Chondrocyte (in vitro differentiated cells): ENCODE measurements at regions not wholly inside any gene's neighbourhood (a gene's known extent, or its start where the extent isn't known, plus 50 kb on each side); places are given as distances from the start of the nearest gene placed in this dataset.

Source experiments
- DNase-seq: peaks from one replicate; pipeline ENCODE4 v3.0.0; 2021; ENCODE audit warnings: mixed read lengths, low spot score
- H3K27ac Mint-ChIP-seq: one replicate; pipeline ENCODE4 v1.8.0; 2021; ENCODE audit warnings: mild to moderate bottlenecking, moderate library complexity, mixed read lengths; ENCODE audit not compliant: unreplicated experiment
- H3K27me3 Mint-ChIP-seq: 2 replicates; pipeline ENCODE4 v1.8.0; 2021; ENCODE audit warnings: low read depth, mixed read lengths
- H3K36me3 Mint-ChIP-seq: 2 replicates; pipeline ENCODE4 v1.8.0; 2021; ENCODE audit warnings: low read depth, mixed read lengths
- H3K4me1 Mint-ChIP-seq: 2 replicates; pipeline ENCODE4 v1.8.0; 2021; ENCODE audit warnings: low read depth, mild to moderate bottlenecking, mixed read lengths
- H3K4me3 Mint-ChIP-seq: one replicate; pipeline ENCODE4 v1.8.0; 2021; ENCODE audit warnings: mild to moderate bottlenecking, moderate library complexity, mixed read lengths; ENCODE audit not compliant: unreplicated experiment
- H3K9me3 Mint-ChIP-seq: 2 replicates; pipeline ENCODE4 v1.8.0; 2021; ENCODE audit warnings: low read depth, mixed read lengths
- TF ChIP-seq, protein P1 (sequence below): fragments of 200-600 bp; sonication (generic); IDR thresholded peaks from 2 replicates; pipeline ENCODE4 v1.5.0; 2021; ENCODE audit warnings: antibody characterized with exemption, mild to moderate bottlenecking, moderate library complexity

DNA sequence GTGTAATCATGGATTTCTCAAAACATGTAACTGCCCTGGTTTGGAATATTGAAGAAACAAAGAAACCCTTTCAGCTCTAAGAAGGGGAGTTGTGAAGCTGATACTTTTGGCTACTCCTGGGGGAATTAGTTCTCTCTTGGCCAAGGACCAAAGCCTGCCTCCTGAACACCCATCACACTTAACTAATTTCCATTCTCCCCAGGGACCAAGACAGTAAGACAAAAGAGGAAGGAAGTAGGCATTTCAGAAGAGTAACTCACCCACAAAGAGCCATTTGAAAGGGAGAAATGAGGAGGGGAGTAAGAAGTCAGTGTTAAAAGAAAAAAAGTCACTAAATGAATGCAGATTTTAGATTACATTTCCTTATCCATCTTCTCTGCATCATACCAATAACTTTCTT lies 328.0 kb upstream of the SOX2 start:
- no peaks in the 10 kb centered on the region for H3K4me1 Mint-ChIP-seq
- TF ChIP-seq, protein P1, sequence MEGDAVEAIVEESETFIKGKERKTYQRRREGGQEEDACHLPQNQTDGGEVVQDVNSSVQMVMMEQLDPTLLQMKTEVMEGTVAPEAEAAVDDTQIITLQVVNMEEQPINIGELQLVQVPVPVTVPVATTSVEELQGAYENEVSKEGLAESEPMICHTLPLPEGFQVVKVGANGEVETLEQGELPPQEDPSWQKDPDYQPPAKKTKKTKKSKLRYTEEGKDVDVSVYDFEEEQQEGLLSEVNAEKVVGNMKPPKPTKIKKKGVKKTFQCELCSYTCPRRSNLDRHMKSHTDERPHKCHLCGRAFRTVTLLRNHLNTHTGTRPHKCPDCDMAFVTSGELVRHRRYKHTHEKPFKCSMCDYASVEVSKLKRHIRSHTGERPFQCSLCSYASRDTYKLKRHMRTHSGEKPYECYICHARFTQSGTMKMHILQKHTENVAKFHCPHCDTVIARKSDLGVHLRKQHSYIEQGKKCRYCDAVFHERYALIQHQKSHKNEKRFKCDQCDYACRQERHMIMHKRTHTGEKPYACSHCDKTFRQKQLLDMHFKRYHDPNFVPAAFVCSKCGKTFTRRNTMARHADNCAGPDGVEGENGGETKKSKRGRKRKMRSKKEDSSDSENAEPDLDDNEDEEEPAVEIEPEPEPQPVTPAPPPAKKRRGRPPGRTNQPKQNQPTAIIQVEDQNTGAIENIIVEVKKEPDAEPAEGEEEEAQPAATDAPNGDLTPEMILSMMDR, result no peak
- no peaks in the 10 kb centered on the region for H3K36me3 Mint-ChIP-seq
- peaks cover 11% of the 10 kb centered on the region for H3K9me3 Mint-ChIP-seq
- no peak overlapping the region for H3K27ac Mint-ChIP-seq
- no peaks in the 10 kb centered on the region for H3K27me3 Mint-ChIP-seq
- DNase-seq, result no peak
- no peak overlapping the region for H3K4me3 Mint-ChIP-seq

DNA sequence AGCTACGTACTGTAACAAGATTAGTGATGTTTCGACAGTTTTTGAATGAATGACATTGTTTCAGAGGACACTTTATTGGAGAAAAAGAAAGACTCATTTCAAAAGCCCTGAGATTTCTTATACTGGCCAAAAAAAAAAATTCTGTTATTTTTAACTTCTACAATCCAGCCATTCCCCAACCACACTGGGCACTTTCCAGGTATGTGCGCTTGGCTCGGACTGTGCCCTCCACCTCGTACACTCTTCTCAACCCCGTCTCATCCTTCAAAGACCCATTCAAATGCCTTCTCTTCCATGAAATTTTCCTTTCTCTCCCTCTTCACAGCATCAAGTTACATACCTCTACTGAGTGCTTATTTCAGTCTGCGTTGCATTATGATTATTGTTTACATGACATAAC lies 328.5 kb upstream of the SOX2 start:
- Mint-ChIP-seq H3K36me3 (no peaks in the 10 kb centered on the region), H3K27me3 (peaks cover 1% of the 10 kb centered on the region), H3K9me3 (peaks cover 5% of the 10 kb centered on the region), H3K27ac (no peak overlapping the region), H3K4me3 (no peak overlapping the region), H3K4me1 (no peaks in the 10 kb centered on the region)
- no peak for DNase-seq
- TF ChIP-seq, protein P1, result no peak

DNA sequence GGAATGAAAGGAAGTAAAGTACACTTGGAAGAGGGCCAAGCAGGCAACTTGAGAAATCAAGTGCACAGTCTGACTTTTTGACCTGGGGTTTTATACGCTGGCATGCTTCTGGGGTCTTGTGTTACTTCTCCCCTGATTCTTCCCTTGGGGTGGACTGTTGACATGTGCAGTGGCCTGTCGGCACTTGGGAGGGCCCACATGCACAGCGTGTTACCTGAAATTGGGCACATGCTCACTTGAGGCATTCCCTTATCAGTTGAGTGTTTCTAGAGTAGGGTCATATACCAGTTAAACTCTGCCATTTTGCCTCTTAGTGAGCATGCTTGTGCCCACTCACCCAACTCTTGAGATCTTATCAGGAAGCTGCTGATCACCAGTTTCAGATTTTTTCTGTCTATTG lies 329.1 kb upstream of the SOX2 start:
- H3K4me1 Mint-ChIP-seq, result no peaks in the 10 kb centered on the region
- no peak for DNase-seq
- H3K4me3 Mint-ChIP-seq, result no peak overlapping the region
- H3K27me3 Mint-ChIP-seq, result peaks cover 2% of the 10 kb centered on the region
- TF ChIP-seq, protein P1, result no peak
- no peak overlapping the region for H3K27ac Mint-ChIP-seq
- peaks cover 4% of the 10 kb centered on the region for H3K9me3 Mint-ChIP-seq
- no peaks in the 10 kb centered on the region for H3K36me3 Mint-ChIP-seq

DNA sequence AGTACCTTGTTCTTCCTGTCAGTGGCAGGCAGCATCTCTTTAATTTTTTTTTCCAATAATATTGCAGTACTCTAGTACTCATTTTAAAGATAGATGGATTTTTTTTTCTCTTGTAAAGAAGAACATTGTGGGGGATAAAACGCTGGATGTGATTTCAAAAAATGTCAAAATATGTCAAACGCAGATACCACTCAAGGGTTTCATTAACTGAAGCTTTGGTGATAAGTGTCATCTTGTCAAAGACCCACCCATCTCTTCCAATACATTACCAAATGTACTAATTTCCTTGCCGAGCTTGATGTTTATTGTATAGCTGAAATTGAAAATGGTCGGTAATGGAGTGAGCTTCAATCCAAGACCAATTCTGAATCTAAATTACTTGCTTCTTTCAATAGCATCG lies 332.4 kb upstream of the SOX2 start:
- H3K27me3 Mint-ChIP-seq, result peaks cover 10% of the 10 kb centered on the region
- H3K9me3 Mint-ChIP-seq, result no peaks in the 10 kb centered on the region
- H3K36me3 Mint-ChIP-seq, result no peaks in the 10 kb centered on the region
- DNase-seq, result no peak
- TF ChIP-seq, protein P1, result no peak
- H3K27ac Mint-ChIP-seq, result no peak overlapping the region
- no peaks in the 10 kb centered on the region for H3K4me1 Mint-ChIP-seq
- H3K4me3 Mint-ChIP-seq, result no peak overlapping the region

DNA sequence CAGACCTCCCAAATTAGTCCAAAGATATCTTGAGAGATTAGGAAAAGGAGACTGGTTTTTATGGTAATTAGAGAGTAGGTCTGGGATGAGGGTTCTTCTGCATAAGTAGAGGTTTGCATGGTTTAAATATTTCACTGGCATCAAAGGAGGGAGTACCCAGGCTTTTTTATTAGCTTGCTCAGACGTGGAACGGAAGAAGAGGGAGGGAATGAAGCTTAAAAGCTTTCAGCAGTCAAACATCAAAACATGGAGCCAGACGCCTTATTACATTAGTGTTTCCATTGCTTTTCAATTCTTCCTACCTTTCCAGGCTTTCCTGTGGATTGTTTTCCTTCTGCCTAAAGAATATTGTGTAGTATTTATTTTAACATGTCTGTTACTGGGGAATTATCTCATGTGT lies 342.1 kb upstream of the SOX2 start:
- no peaks in the 10 kb centered on the region for H3K9me3 Mint-ChIP-seq
- TF ChIP-seq, protein P1, result no peak
- peaks cover 12% of the 10 kb centered on the region for H3K27me3 Mint-ChIP-seq
- no peak for DNase-seq
- H3K4me1 Mint-ChIP-seq, result no peaks in the 10 kb centered on the region
- no peak overlapping the region for H3K27ac Mint-ChIP-seq
- H3K36me3 Mint-ChIP-seq, result no peaks in the 10 kb centered on the region
- no peak overlapping the region for H3K4me3 Mint-ChIP-seq
